SK-N-MC (cell line): ENCODE measurements at regions not wholly inside any gene's neighbourhood (a gene's known extent, or its start where the extent isn't known, plus 50 kb on each side); places are given as distances from the start of the nearest gene placed in this dataset.

ENCODE experiments used
- EZH2 ChIP-seq: fragments of 200-600 bp; sonication (generic); IDR thresholded peaks from one replicate; pipeline ENCODE4 v1.6.1; 2017; ENCODE audit warnings: antibody characterized with exemption
- FOXP2 ChIP-seq: optimal IDR thresholded peaks from 2 replicates; pipeline ENCODE3; 2011; ENCODE audit warnings: mild to moderate bottlenecking, moderate library complexity; ENCODE audit not compliant: insufficient read depth; ENCODE audit errors: extremely low read length, control extremely low read depth
- POLR2AphosphoS5 ChIP-seq: IDR thresholded peaks from 2 replicates; pipeline ENCODE4 v1.6.1; 2012; ENCODE audit warnings: mild to moderate bottlenecking, low read depth, low read length, borderline replicate concordance

DNA sequence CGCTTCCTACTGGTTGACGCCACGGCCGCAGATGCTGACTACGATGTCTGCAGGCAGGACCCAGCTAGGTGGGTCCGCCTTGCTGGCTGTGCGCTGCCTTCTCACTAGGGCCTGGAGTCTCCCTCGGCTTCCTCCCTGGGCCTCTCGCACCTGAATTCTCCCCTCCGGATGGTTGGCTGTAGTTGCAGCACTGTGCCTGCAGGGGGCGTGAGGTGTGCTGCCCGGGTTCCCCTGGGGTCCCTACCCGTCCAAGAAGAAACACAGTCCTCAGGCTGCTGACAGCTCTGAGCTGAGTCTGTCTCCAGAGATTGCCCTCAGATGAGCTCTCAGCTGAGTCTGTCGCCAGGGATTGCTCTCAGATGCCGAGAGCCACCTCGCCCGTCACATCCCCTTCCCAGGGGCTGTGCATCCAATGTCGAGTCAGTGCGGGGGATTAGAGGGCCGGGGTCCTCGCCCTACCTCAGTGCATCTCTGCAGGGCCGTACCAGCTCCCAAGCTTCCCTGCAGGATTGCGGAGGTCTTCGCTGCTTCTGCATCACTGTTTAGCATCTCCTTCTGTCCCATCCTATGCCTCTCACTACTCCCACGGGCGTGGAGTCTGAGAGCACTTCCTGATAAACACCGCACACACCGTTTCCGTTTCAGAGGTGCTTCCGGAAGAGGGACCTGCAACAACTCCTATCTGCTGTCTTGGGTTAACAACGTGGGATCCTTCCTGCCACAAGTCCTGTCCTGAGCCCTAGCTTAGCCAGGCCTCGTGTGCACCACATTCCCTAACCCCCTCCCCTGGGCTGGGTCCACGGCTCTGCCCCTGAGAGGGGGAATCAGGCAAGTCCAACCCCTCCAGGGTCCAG, 196.9 kb downstream of the CSNK2A3 start:
- TF ChIP-seq EZH2 (no peak), POLR2AphosphoS5 (no peak), FOXP2 (no peak)
